GM21515 (cell line): ENCODE measurements at regions not wholly inside any gene's neighbourhood (a gene's known extent, or its start where the extent isn't known, plus 50 kb on each side); places are given as distances from the start of the nearest gene placed in this dataset.
"Not testable (repeated sequence)": the region's sequence is repeated elsewhere in the genome, so short reads cannot be mapped to it uniquely, and the experiment has no call there.

Source experiments
- ATAC-seq: cut with Tn5 transposase; IDR thresholded peaks from one replicate; pipeline ENCODE4 v1.9.1; 2021; ENCODE audit not compliant: unreplicated experiment

- no peak for ATAC-seq
Measured at GRCh38 chr2:43004879-43005244, 212.5 kb upstream of the HAAO start.

- ATAC-seq = not testable (repeated sequence)
Measured at GRCh38 chr2:43004126-43004865, 211.9 kb upstream of the HAAO start.

GRCh38 chr2:43003702-43004101 lies 211.3 kb upstream of the HAAO start:
- ATAC-seq = no peak

- ATAC-seq = no peak
Measured at GRCh38 chr2:43001787-43002468, 209.5 kb upstream of the HAAO start.

- no peak for ATAC-seq
Measured at GRCh38 chr2:43001055-43001378, 208.6 kb upstream of the HAAO start.

GRCh38 chr2:43000242-43001054 lies 208.1 kb upstream of the HAAO start:
- ATAC-seq = no peak

GRCh38 chr2:42999856-43000241 lies 207.5 kb upstream of the HAAO start:
- no peak for ATAC-seq

GRCh38 chr2:42999391-42999841 lies 207.0 kb upstream of the HAAO start:
- ATAC-seq = no peak

GRCh38 chr2:42998721-42999120 lies 206.3 kb upstream of the HAAO start:
- ATAC-seq = no peak

GRCh38 chr2:42996528-42996927 lies 204.1 kb upstream of the HAAO start:
- no peak for ATAC-seq

- ATAC-seq = no peak
Measured at GRCh38 chr2:42995752-42996422, 203.5 kb upstream of the HAAO start.

GRCh38 chr2:42989283-42990081 lies 197.1 kb upstream of the HAAO start:
- not testable (repeated sequence) for ATAC-seq

- not testable (repeated sequence) for ATAC-seq
Measured at GRCh38 chr2:42988055-42988454, 195.7 kb upstream of the HAAO start.

- no peak for ATAC-seq
Measured at GRCh38 chr2:42987112-42987922, 194.9 kb upstream of the HAAO start.

- ATAC-seq = no peak
Measured at GRCh38 chr2:42984617-42985016, 192.2 kb upstream of the HAAO start.

- ATAC-seq = no peak
Measured at GRCh38 chr2:42984081-42984480, 191.7 kb upstream of the HAAO start.

GRCh38 chr2:42980764-42981416 lies 188.5 kb upstream of the HAAO start:
- no peak for ATAC-seq

- ATAC-seq = no peak
Measured at GRCh38 chr2:42979870-42980763, 187.7 kb upstream of the HAAO start.
